ENCODE measurements at regions not wholly inside any gene's neighbourhood (a gene's known extent, or its start where the extent isn't known, plus 50 kb on each side); places are given as distances from the start of the nearest gene placed in this dataset.

GRCh38 chr12:130090542-130090941, 71.7 kb upstream of the FZD10 start:
- no peaks in the 10 kb centered on the region for H3K4me1 ChIP-seq
- H3K4me2 ChIP-seq (ENCODE audit: low read length), result no peak overlapping the region
- H3K27me3 ChIP-seq (ENCODE audit: control insufficient read depth, insufficient read depth, low read length), result no peaks in the 10 kb centered on the region
- H3K9ac ChIP-seq, result no peak overlapping the region
- no peak overlapping the region for H3K4me3 ChIP-seq (ENCODE audit: low read depth, low read length)
- H3K79me2 ChIP-seq, result no peaks in the 10 kb centered on the region
- no peaks in the 10 kb centered on the region for H3K9me3 ChIP-seq (ENCODE audit: control insufficient read depth, low read length)
- H3K36me3 ChIP-seq (ENCODE audit: control insufficient read depth, insufficient read depth, low read length), result no peaks in the 10 kb centered on the region
- H2AFZ ChIP-seq, result no peak overlapping the region
- TF ChIP-seq, protein P1, sequence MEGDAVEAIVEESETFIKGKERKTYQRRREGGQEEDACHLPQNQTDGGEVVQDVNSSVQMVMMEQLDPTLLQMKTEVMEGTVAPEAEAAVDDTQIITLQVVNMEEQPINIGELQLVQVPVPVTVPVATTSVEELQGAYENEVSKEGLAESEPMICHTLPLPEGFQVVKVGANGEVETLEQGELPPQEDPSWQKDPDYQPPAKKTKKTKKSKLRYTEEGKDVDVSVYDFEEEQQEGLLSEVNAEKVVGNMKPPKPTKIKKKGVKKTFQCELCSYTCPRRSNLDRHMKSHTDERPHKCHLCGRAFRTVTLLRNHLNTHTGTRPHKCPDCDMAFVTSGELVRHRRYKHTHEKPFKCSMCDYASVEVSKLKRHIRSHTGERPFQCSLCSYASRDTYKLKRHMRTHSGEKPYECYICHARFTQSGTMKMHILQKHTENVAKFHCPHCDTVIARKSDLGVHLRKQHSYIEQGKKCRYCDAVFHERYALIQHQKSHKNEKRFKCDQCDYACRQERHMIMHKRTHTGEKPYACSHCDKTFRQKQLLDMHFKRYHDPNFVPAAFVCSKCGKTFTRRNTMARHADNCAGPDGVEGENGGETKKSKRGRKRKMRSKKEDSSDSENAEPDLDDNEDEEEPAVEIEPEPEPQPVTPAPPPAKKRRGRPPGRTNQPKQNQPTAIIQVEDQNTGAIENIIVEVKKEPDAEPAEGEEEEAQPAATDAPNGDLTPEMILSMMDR (IDR thresholded peaks at IDR 0.05), result no peak
- H3K27ac ChIP-seq, result no peak overlapping the region

- no peaks in the 10 kb centered on the region for H3K4me1 ChIP-seq
- H3K9me3 ChIP-seq (ENCODE audit: control insufficient read depth, low read length), result no peaks in the 10 kb centered on the region
- H3K79me2 ChIP-seq, result no peaks in the 10 kb centered on the region
- no peak overlapping the region for H3K9ac ChIP-seq
- H3K36me3 ChIP-seq (ENCODE audit: control insufficient read depth, insufficient read depth, low read length), result no peaks in the 10 kb centered on the region
- no peaks in the 10 kb centered on the region for H3K27me3 ChIP-seq (ENCODE audit: control insufficient read depth, insufficient read depth, low read length)
- H3K4me3 ChIP-seq (ENCODE audit: low read depth, low read length), result no peak overlapping the region
- no peak overlapping the region for H2AFZ ChIP-seq
- TF ChIP-seq, protein P1 (IDR thresholded peaks at IDR 0.05), result no peak
- no peak overlapping the region for H3K27ac ChIP-seq
- no peak overlapping the region for H3K4me2 ChIP-seq (ENCODE audit: low read length)
These were observed 68.9 kb upstream of the FZD10 start for GRCh38 chr12:130093380-130093779.

- Histone ChIP-seq H3K4me2 (ENCODE audit: low read length) (no peak overlapping the region), H3K79me2 (no peaks in the 10 kb centered on the region), H2AFZ (no peak overlapping the region), H3K4me1 (no peaks in the 10 kb centered on the region), H3K36me3 (ENCODE audit: control insufficient read depth, insufficient read depth, low read length) (no peaks in the 10 kb centered on the region), H3K9me3 (ENCODE audit: control insufficient read depth, low read length) (no peaks in the 10 kb centered on the region), H3K27ac (no peak overlapping the region), H3K27me3 (ENCODE audit: control insufficient read depth, insufficient read depth, low read length) (peaks cover 3% of the 10 kb centered on the region), H3K9ac (no peak overlapping the region), H3K4me3 (ENCODE audit: low read depth, low read length) (no peak overlapping the region)
- TF ChIP-seq, protein P1 (IDR thresholded peaks at IDR 0.05), result no peak
These were observed 64.9 kb upstream of the FZD10 start for GRCh38 chr12:130097342-130097741.

DNA sequence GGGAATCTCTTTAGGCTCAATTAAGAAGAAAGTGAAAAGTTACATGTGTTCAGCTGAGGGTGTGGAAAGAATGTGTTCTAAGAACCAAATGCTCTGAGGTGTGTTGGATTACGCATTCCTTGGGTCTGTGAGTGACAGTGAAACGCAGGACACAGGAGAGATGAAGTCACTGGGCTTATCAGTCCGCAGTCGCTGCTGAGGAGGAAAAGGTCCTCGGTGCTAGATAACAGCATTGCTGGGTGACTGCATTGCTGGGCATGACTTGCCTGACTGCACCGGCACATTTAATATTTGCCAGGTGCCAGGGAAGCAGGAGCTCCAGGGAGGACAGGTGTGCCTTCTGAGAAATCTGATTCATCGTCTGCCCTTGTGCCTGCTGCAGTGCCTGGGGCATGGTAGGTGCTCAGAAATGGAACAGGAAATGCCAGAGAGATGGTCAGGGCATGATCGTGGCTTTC, 64.4 kb upstream of the FZD10 start:
- H3K27ac ChIP-seq, result no peak overlapping the region

More for the DNA sequence above, 64.4 kb upstream of the FZD10 start:
- Histone ChIP-seq H3K36me3 (ENCODE audit: control insufficient read depth, insufficient read depth, low read length) (no peaks in the 10 kb centered on the region), H3K4me1 (no peaks in the 10 kb centered on the region), H2AFZ (no peak overlapping the region), H3K4me3 (ENCODE audit: low read depth, low read length) (no peak overlapping the region), H3K4me2 (ENCODE audit: low read length) (no peak overlapping the region), H3K9me3 (ENCODE audit: control insufficient read depth, low read length) (no peaks in the 10 kb centered on the region), H3K79me2 (no peaks in the 10 kb centered on the region), H3K27me3 (ENCODE audit: control insufficient read depth, insufficient read depth, low read length) (peaks cover 3% of the 10 kb centered on the region), H3K9ac (no peak overlapping the region)
- TF ChIP-seq, protein P1 (IDR thresholded peaks at IDR 0.05), result no peak
